ENCODE measurements at regions not wholly inside any gene's neighbourhood (a gene's known extent, or its start where the extent isn't known, plus 50 kb on each side); places are given as distances from the start of the nearest gene placed in this dataset.

GRCh38 chr2:162928356-162928755 is 89.8 kb upstream of the KCNH7 start:
- DNase-seq: no peak

GRCh38 chr2:162926907-162927306 is 88.3 kb upstream of the KCNH7 start:
- no peak for DNase-seq

GRCh38 chr2:162926501-162926900 is 87.9 kb upstream of the KCNH7 start:
- no peak for DNase-seq

- DNase-seq: no peak
These were observed 87.0 kb upstream of the KCNH7 start for GRCh38 chr2:162925595-162925994.

GRCh38 chr2:162919111-162919510 is 80.5 kb upstream of the KCNH7 start:
- DNase-seq: no peak

GRCh38 chr2:162917626-162918025 is 79.1 kb upstream of the KCNH7 start:
- no peak for DNase-seq

GRCh38 chr2:162916286-162916801 is 77.8 kb upstream of the KCNH7 start:
- DNase-seq: no peak

GRCh38 chr2:162915858-162916257 is 77.3 kb upstream of the KCNH7 start:
- no peak for DNase-seq

GRCh38 chr2:162914161-162914560 is 75.6 kb upstream of the KCNH7 start:
- DNase-seq: no peak

- no peak for DNase-seq
These were observed 74.2 kb upstream of the KCNH7 start for GRCh38 chr2:162912787-162913186.

GRCh38 chr2:162908567-162908966 is 70.0 kb upstream of the KCNH7 start:
- DNase-seq: no peak

- no peak for DNase-seq
These were observed 52.2 kb upstream of the KCNH7 start for GRCh38 chr2:162890690-162891311.

- no peak for DNase-seq
These were observed 50.1 kb upstream of the KCNH7 start for GRCh38 chr2:162888652-162889051.
